HFFc6 (cell line): ENCODE measurements at regions not wholly inside any gene's neighbourhood (a gene's known extent, or its start where the extent isn't known, plus 50 kb on each side); places are given as distances from the start of the nearest gene placed in this dataset.

Experiments
- DNase-seq: peaks from one replicate; pipeline ENCODE4 v3.0.0-alpha.2; 2018
- H3K27ac Mint-ChIP-seq: 2 replicates; pipeline ENCODE4 v1.8.0; 2020; ENCODE audit warnings: mild to moderate bottlenecking, mixed read lengths
- H3K27me3 Mint-ChIP-seq: 2 replicates; pipeline ENCODE4 v1.8.0; 2021; ENCODE audit warnings: mild to moderate bottlenecking, moderate library complexity, mixed read lengths; ENCODE audit not compliant: insufficient read depth
- H3K36me3 Mint-ChIP-seq: 2 replicates; pipeline ENCODE4 v1.8.0; 2021; ENCODE audit warnings: low read depth, mixed read lengths
- H3K4me1 Mint-ChIP-seq: 2 replicates; pipeline ENCODE4 v1.8.0; 2020; ENCODE audit warnings: low read depth, mixed read lengths
- H3K4me3 Mint-ChIP-seq: 2 replicates; pipeline ENCODE4 v1.8.0; 2020; ENCODE audit warnings: mild to moderate bottlenecking, moderate library complexity, mixed read lengths
- H3K9me3 Mint-ChIP-seq: 2 replicates; pipeline ENCODE4 v1.8.0; 2020; ENCODE audit warnings: mild to moderate bottlenecking, mixed read lengths
- CTCF ChIP-seq: fragments of 200-600 bp; sonication (generic); IDR thresholded peaks from 2 replicates; pipeline ENCODE4 v1.5.0; 2021; ENCODE audit warnings: antibody characterized with exemption, mild to moderate bottlenecking

- peak overlapping the region; percentile 96 for H3K4me3 Mint-ChIP-seq
- H3K4me1 Mint-ChIP-seq, result peaks cover 85% of the 10 kb centered on the region
- no peak for TF ChIP-seq CTCF
- H3K27me3 Mint-ChIP-seq, result peaks cover 3% of the 10 kb centered on the region; the same call in 1 of the 2 replicates
- H3K36me3 Mint-ChIP-seq, result peaks cover 78% of the 10 kb centered on the region
- DNase-seq, result peak; percentile 97
- peaks cover 11% of the 10 kb centered on the region for H3K9me3 Mint-ChIP-seq
- H3K27ac Mint-ChIP-seq, result peak overlapping the region; percentile 91
Observed at GRCh38 chr11:122179961-122180834, 64.2 kb upstream of the BLID start.

- no peaks in the 10 kb centered on the region for H3K27me3 Mint-ChIP-seq
- H3K27ac Mint-ChIP-seq, result peak overlapping the region; percentile 91
- H3K9me3 Mint-ChIP-seq, result no peaks in the 10 kb centered on the region
- H3K36me3 Mint-ChIP-seq, result peaks cover 75% of the 10 kb centered on the region
- no peak for DNase-seq
- H3K4me3 Mint-ChIP-seq, result peak overlapping the region; percentile 96
- H3K4me1 Mint-ChIP-seq, result peaks cover 83% of the 10 kb centered on the region
- no peak for TF ChIP-seq CTCF
Observed at GRCh38 chr11:122178795-122179194, 62.8 kb upstream of the BLID start.

GRCh38 chr11:122177238-122177637 is 61.2 kb upstream of the BLID start:
- H3K4me1 Mint-ChIP-seq, result peaks cover 86% of the 10 kb centered on the region

GRCh38 chr11:122176651-122177050 is 60.6 kb upstream of the BLID start:
- H3K27ac Mint-ChIP-seq, result peak overlapping the region; percentile 91
- peaks cover 84% of the 10 kb centered on the region for H3K36me3 Mint-ChIP-seq
- peak overlapping the region; percentile 96 for H3K4me3 Mint-ChIP-seq
- H3K9me3 Mint-ChIP-seq, result no peaks in the 10 kb centered on the region
- no peak for DNase-seq
- TF ChIP-seq CTCF, result no peak
- H3K4me1 Mint-ChIP-seq, result peaks cover 86% of the 10 kb centered on the region
- no peaks in the 10 kb centered on the region for H3K27me3 Mint-ChIP-seq

More at GRCh38 chr11:122177238-122177637, 61.2 kb upstream of the BLID start:
- Mint-ChIP-seq H3K27me3 (no peaks in the 10 kb centered on the region), H3K36me3 (peaks cover 84% of the 10 kb centered on the region), H3K27ac (peak overlapping the region; percentile 91), H3K9me3 (no peaks in the 10 kb centered on the region), H3K4me3 (peak overlapping the region; percentile 96)
- no peak for DNase-seq
- TF ChIP-seq CTCF, result no peak

- Mint-ChIP-seq H3K9me3 (no peaks in the 10 kb centered on the region; the same call in 1 of the 2 replicates), H3K4me3 (peak overlapping the region; percentile 96), H3K27ac (peak overlapping the region; percentile 91), H3K4me1 (peaks cover 87% of the 10 kb centered on the region), H3K27me3 (no peaks in the 10 kb centered on the region), H3K36me3 (peaks cover 96% of the 10 kb centered on the region)
- TF ChIP-seq CTCF, result no peak
- no peak for DNase-seq
Observed at GRCh38 chr11:122175306-122175705, 59.3 kb upstream of the BLID start.
